GM21717 (cell line): ENCODE measurements at regions not wholly inside any gene's neighbourhood (a gene's known extent, or its start where the extent isn't known, plus 50 kb on each side); places are given as distances from the start of the nearest gene placed in this dataset.

ENCODE experiments used
- ATAC-seq: cut with Tn5 transposase; IDR thresholded peaks from one replicate; pipeline ENCODE4 v1.9.1; 2021; ENCODE audit warnings: mild to moderate bottlenecking, moderate library complexity; ENCODE audit not compliant: unreplicated experiment

GRCh38 chr12:41778934-41779333 is 365.7 kb downstream of the GXYLT1 start:
- ATAC-seq, result no peak

- ATAC-seq, result no peak
These were observed 367.4 kb downstream of the GXYLT1 start for GRCh38 chr12:41777064-41777790.

- ATAC-seq, result no peak
These were observed 372.2 kb downstream of the GXYLT1 start for GRCh38 chr12:41772478-41772877.

- ATAC-seq, result peak; percentile 85
These were observed 374.9 kb downstream of the GXYLT1 start for GRCh38 chr12:41769810-41770209.

- ATAC-seq, result no peak
These were observed 376.2 kb downstream of the GXYLT1 start for GRCh38 chr12:41768456-41768855.

GRCh38 chr12:41762691-41763090 is 382.0 kb downstream of the GXYLT1 start:
- ATAC-seq, result no peak

GRCh38 chr12:41745593-41745992 is 399.1 kb downstream of the GXYLT1 start:
- no peak for ATAC-seq

- ATAC-seq, result no peak
These were observed 400.8 kb downstream of the GXYLT1 start for GRCh38 chr12:41743835-41744234.

GRCh38 chr12:41739066-41739465 is 405.6 kb downstream of the GXYLT1 start:
- no peak for ATAC-seq

- ATAC-seq, result no peak
These were observed 407.3 kb downstream of the GXYLT1 start for GRCh38 chr12:41737423-41737822.

- no peak for ATAC-seq
These were observed 408.2 kb downstream of the GXYLT1 start for GRCh38 chr12:41736436-41736835.

- no peak for ATAC-seq
These were observed 413.0 kb downstream of the GXYLT1 start for GRCh38 chr12:41731691-41732090.

GRCh38 chr12:41731061-41731460 is 413.6 kb downstream of the GXYLT1 start:
- no peak for ATAC-seq

GRCh38 chr12:41724216-41724615 is 420.5 kb downstream of the GXYLT1 start:
- no peak for ATAC-seq

- no peak for ATAC-seq
These were observed 425.5 kb downstream of the GXYLT1 start for GRCh38 chr12:41719214-41719613.

- ATAC-seq, result no peak
These were observed 429.4 kb downstream of the GXYLT1 start for GRCh38 chr12:41715256-41715655.

GRCh38 chr12:41709463-41710285 is 435.0 kb downstream of the GXYLT1 start:
- no peak for ATAC-seq

GRCh38 chr12:41709012-41709411 is 435.7 kb downstream of the GXYLT1 start:
- no peak for ATAC-seq

GRCh38 chr12:41706376-41706775 is 438.3 kb downstream of the GXYLT1 start:
- ATAC-seq, result no peak

GRCh38 chr12:41701943-41702601 is 442.6 kb downstream of the GXYLT1 start:
- ATAC-seq, result no peak

GRCh38 chr12:41700940-41701339 is 443.7 kb downstream of the GXYLT1 start:
- no peak for ATAC-seq

- ATAC-seq, result no peak
These were observed 445.0 kb downstream of the GXYLT1 start for GRCh38 chr12:41699658-41700057.
